DMS 273 (cell line): ENCODE measurements at regions not wholly inside any gene's neighbourhood (a gene's known extent, or its start where the extent isn't known, plus 50 kb on each side); places are given as distances from the start of the nearest gene placed in this dataset.
"Not testable (repeated sequence)": the region's sequence is repeated elsewhere in the genome, so short reads cannot be mapped to it uniquely, and the experiment has no call there.

Experiments
- DNase-seq: peaks from one replicate; lab custom pipeline; 2025; ENCODE audit not compliant: unreplicated experiment; lab: John Stamatoyannopoulos, UW

DNA sequence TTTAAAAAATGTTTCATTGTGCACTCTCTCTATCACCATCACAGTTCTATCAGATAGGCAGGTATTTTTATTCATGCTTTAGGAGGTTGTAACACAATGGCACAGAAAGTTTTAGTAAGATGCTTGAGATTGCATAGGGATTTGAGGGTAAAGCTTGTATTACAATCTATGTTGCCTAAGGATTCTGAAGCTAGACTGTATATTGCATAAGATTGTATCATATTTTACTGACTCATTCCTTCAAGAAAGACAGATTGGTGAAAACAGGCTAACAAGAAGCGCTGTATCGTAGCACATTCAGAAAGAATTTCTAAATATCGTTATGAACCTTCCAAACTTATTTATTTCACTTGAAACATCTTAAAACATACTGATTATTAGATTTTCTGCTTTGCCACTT is 577.7 kb downstream of the EBF1 start:
- DNase-seq = no peak

DNA sequence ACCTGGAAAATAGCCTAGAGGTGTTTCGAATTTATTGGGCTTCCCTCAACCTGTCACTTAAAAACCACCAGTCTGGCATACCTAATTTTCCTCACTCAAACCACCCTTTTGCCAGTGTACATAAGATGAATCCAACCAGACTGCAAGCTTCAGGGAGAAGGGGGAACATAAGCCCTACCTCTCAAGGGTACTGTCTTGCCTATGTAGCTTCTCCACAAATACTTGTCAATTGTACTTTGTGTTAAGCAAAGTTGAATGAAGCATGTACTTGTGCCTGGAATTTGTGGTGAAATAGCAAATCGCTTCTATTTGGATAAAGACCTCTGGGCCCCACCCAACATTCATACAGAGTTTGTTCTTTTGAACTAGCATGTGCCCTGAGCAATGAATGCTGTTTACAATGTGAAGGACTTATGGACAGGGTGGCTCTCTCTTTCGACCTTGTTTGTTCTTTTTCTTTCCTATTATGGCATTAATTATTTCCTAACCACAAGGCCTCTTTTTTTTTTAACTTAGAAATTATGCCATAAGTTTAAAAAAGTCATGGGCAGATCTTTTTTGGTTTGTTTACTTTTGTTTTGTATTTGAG is 580.2 kb downstream of the EBF1 start:
- no peak for DNase-seq

DNA sequence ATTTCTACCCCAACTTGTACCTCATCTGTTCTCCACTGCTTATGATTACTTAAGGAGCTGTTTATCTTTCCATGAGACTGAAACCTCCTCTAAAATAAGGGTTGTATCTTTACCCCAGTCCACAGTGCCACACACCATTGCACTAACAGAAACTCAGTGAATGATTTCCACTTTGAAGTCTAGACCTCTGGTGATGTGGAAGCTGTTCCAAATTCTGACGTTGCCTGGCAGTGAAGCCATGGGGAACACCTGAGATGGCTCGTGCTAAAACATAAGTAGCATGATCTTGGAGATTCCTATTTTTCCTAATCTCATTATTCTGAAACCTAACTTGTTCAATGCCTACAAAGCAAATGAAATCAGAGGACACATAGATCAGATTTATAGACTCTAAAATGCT is 583.2 kb downstream of the EBF1 start:
- no peak for DNase-seq

DNA sequence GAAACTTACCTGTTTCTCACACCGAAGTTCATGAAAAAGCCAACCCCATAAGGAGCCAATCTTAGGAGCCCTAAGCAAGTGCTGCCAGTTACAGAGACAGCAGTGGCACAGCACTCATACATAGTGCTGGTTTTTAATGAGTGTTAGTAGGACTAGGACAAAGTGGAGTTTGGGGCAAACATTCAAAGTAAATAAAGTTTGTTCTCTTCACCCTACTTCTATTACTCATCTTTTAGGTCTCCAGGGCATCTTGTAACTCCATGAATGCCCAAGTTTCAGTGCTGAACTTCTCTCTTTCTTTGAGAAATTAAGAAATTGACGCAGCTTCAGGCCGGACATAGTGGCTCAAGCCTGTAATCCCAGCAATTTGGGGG is 584.7 kb downstream of the EBF1 start:
- DNase-seq = no peak

DNA sequence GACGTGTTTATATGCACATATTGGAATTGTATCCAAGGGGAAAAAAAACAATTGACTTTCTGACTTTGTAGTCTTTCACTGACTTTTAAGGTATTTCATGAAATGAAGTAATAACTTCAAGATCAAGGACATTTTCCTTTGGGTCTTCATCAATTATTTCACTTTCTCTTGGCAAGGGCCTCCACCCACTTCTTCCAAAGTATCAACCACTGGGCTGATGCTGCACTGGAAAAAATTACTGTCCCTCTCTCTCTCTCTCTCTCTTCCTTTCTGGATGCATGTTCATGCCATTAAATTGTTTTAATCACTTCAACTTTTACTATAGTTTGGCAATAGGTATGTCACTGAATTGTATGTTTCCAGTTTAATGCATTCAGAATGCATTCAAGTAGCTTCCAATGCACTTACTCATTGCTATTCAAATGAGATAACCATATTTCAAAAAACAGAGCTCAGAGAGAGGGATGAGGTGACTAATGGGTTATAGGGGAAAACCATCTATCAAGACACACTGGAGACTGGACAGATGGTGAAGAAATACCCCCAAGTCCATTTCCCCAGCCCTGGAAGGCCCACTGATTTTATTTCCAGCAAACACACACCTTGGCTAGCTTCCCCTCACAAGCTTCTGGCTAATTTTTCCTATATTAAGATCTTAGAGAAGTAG is 585.3 kb downstream of the EBF1 start:
- no peak for DNase-seq

DNA sequence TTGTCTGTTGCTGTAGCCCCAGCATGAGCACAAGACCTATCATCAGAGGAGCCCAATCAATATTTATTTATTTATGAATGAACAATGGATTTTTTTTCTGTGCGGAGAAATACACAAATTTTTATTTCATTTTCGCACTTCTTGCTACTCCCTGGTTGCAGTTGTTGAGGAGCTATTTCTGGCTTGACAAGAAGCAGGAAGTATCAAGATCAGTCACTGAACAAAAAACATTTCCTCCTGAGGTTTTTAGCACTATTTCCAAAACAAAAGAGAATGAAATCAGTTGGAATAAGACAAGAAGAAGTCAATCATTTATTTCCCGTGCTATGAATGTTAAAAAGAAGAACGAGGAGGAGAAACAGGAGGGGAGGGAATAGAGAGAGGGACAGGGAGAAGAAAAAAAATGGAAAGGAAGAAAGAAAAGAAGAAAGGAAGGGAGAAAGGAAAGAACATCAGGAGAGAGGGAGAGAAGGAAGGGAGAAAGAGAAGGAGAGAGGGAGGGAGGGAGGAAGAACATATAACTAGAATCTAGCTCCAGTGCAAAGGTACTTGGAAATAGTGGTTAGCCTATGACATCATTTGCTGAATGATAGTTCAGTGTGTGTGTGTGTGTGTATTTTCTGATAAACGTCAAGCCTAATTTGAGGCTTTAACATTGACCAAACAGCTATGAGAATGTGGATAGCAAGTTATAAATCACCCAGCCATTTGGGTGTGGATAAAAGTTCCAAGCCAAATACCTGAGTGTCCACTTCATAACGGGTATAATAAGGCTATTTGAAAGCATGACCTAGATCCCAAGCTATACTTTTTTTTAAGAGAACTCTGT is 586.0 kb downstream of the EBF1 start:
- no peak for DNase-seq

DNA sequence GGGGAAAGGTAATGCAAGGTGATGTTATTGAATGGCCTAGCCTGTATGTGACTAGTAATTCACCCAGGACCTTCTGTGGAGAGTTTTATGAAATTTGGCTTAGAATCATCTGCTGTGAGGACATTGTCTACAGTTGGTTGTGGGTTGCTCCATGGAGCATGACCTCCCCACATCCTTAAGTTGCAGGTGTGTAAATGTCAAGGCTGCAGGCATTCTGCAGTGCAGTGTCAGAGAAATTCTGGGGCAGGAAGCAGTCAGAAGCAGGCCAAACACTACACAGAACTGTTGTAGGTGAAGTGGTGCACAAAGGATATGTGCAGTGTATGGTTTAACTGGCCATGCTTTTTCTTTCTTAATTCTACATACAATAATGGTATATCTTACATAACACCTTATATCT is 588.3 kb downstream of the EBF1 start:
- DNase-seq = no peak

DNA sequence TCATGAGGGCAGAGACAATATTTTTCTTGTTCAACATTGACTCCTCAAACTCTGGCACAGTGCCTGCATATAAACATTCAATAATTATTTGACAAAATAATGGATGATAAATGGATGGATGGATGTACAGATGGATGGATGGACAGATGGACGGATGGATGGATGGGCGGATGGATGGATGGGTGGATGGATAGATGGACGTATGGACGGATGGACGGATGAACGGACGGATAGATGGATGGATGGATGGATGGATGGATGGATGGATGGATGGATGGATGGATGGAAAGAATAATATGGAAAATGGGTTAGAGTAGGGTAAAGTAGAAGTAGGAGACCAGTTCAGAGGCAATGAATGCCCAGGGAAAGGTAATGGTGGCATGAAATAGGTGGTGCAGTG is 589.2 kb downstream of the EBF1 start:
- DNase-seq = no peak

DNA sequence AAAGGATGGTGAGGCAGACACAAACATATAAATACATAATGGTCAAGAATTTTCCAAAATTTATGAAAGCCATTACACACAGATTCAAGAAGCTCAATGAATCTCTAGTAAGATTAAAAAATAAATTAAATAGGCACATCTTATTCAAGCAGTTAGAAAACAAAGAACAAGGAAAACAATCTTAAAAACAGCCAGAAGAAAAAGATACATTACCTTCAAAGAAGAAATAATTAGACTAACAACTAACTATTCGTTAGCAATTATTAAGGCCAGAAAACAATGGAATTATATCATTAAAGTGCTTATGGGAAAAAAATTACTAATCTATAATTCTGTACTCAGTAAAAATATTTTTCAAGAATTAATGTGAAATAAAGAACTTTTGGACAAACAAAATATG is 593.1 kb downstream of the EBF1 start:
- DNase-seq = no peak

DNA sequence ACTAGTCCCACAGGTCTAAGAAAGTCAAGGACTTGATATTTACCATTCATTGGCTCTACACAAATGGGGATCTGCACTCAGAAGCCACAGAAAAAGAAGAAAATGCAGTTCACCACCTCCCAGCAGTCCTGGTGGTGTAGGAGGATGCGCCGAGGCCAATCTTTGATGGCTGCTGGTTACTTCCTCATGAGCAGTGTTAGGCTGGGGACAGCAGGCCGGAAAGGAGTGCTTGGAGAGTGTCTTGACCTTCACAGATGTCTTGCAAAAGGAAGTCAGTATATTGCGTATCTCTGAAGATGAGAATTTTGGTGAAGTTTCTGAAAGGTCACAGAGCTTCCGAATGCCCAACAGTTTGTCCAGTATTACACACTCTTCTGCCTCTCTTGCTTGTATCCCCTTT is 597.0 kb downstream of the EBF1 start:
- DNase-seq = no peak

DNA sequence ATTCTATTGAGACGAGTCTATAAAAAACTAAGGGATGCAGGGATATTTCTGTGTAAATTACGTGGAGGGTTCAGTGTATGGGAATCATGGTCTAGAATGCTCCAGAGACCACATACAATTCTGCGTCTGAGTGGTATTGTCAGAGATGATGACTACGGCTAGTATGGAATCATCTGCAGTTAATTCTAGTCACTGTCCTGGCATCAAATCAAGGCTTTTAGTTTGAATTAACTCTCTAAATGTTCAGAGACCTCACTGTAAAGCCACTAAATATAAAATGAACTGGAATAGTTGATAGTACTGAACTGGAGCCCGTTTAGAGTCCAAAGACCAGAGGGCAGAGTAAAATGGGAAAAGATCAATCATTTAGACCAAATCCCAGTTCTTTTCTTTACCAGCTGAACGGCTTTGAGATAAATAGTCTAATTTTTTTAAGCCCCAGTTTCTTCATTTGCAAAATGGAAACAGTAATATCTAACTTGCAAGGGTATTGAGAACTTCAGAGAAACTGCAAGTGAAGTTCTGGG is 599.8 kb downstream of the EBF1 start:
- no peak for DNase-seq

DNA sequence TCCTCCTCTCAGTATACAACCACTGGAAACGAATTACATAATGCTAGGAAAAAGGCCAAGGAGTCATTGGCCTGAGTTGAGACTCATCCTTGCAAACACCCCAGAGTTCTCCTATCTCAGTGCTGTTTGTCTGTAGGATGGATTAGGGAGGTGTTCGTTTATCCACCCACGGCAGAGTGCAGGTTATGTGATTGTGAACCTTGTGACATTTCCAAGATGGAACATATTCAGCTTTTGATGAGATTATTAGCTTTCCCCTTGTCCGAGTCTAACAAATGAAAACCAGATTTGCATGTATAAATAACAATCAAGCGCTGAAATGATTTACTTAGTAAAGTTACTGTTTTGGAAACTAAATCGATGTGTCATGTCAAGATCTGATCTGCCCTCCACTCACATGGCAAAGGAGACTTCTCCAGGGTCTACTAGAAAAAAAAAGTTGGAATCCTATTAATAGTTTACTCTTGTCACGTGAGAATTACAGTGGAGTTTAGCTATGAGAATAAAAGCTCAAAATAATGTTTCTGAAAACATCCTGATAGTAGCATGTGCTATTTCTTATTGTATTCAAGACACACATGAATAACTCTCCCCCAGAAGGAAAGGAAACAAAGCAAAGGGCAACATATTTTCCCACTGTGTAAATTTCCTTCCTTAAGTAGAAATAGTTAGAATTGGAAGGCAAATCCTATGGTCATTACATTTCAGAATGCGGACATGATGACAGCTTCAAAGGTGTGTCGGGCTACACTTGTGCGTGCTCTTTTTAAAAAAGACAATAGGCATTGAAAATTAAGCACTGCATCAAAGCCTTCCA is 600.4 kb downstream of the EBF1 start:
- no peak for DNase-seq

DNA sequence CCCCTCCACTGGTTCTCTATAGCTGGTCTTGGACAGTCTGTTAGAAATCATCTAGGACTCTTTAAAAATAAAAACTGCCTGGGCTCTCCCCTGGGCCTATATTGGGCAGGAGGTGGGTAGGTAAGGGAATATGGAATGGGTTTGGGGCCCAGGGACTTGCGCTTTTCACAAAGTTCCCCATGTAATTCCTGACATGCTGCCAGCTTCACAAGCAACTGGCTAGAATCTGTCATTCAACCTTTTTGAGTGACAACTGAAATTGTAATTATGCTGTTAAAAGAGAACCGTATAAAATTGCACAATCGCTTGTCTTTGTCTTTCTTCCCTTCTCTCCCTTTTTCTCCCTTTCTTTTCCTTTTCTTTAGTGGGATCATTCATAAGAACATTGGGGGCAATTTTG is 603.1 kb downstream of the EBF1 start:
- DNase-seq = no peak

DNA sequence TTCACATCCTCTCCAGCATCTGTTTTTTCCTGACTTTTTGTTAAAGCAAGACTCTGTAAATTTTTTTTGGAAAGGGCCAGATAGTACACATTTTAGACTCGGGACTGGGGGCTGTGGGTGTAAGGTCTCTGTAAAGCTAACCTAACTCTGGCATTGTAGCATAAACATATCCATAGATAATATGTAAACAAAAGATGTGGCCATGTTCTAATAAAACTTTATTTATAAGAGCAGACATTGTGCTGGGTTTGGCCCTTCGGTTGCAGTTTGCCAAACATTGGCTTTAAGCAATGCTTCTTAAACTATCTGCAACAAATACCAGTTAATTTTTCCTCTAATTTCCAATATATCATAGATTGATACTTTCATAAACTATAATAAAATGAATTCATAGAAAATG is 605.2 kb downstream of the EBF1 start:
- DNase-seq = no peak

DNA sequence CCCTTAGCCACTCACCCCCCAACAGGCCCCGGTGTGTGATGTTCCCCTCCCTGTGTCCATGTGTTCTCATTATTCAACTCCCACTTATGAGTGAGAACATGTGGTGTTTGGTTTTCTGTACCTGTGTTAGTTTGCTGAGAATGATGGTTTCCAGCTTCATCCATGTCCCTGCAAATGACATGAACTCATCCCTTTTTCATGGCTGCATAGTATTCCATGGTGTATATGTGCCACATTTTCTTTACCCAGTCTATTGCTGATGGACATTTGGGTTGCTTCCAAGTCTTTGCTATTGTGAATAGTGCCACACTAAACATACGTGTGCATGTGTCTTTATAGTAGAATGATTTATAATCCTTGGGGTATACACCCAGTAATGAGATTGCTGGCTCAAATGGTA is 605.7 kb downstream of the EBF1 start:
- not testable (repeated sequence) for DNase-seq

DNA sequence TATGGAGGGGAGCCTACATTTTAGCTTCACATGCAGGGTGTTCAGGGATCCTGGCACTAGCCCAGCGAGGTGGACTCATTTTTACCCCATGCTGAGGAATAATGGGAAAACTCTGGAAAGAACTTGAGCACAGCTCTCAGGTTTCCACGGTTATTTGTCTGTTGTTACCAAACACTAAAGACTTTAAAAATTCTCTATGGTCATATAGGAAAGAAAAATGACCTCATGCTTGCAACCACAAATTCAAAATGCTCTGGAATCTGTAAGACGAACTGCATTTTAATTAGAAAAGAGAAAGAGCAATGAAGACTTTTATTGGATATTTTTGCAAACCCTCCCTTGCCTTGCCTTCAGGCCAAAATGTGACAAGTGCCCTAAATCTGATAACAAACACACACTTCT is 606.9 kb downstream of the EBF1 start:
- DNase-seq = no peak

DNA sequence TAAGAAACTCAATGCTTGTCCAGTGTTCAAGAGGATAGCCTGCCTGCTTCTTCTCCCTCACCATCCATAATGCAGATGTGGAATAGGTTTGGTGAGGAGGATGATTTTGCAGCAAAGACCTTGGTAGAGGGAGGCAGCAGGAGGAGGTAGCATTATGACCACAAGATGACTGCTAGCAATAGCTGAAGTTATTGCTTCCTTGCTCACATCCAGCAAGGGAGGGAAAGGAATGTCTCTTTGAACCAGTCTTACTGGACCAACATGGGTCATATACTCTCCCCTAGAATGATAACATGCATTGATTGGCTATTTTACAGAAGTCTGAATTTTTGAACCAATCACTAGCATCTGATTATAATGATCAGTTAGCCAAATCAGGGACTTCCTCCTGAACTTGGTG is 607.6 kb downstream of the EBF1 start:
- no peak for DNase-seq

DNA sequence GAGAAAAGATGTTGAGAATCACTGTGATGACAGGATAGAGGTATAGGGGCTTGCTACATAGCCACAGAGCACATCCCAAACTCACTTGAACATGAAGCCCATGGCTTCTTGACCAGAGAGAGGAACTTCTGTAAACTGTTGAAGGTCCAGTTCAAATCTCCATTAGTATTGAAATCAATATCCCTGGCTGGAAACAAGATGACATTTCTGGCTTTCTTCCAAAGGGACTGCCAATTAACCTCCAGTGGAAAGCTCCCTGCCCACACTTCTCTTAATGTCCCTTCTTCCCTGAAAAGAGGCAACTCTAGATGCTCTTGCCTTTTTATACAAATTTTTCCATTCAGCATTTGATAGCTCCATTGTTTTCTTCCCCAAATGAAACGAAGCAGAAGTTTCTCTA is 612.1 kb downstream of the EBF1 start:
- peak; percentile 16 for DNase-seq

DNA sequence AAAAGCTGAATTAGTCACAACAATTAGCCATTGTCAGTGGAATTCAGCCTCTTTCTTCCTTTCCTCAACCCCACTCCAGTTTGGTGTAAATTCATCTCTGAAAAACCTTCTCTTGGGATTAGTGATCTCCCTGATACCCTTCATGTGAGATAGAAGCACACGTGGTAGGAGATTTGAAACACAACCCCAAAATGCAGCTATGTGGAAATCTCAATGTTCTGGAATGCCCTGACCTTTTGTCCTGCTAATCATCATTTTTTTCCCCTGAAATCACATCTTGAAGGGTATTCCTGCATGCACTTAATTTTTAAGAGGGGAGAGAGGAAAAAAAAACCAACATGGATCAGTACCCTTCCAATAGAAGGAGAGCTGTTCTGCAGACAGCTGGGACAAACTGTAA is 612.6 kb downstream of the EBF1 start:
- no peak for DNase-seq

DNA sequence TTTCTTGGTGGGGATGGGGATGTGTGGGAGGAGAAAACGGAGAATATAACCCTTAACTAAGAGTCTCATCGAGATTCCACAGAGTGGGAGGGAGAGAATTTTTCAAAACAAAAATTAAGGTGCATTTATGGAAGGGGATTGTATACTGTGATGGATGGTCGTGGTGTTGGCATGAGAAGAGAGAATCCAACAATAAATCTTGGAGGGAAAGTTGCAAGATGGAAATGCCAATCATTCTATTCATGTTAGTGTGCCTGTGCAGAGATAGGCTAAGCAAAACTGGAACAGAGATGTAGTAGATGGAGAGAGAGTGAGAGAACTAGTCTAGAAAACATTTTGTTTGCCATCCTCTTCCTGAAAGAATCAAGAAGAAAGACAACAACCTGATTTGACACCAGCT is 613.1 kb downstream of the EBF1 start:
- DNase-seq = no peak

DNA sequence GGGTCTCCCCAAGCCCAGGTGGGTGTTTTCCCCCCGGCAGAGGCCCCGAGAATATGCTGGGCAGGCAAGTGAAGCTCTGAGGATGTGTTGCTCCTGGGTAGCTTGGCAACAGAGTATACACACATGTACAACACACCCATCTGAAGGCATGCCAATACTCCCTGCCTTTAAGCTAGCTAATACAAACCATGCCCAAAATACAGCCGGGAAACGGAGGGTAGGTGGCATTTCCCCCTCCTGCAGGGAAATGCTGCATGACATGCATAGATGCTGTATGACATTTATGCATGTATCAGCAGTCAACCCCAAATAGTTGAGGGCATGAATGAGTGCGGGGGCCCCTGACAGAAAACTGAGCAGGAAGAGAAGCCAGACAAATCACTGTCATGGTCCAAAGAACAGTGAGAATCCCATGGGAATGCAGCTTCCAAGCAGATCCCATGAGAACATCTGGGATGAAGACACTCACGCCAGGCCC is 614.1 kb downstream of the EBF1 start:
- peak; percentile 14 for DNase-seq
